NCI-H226 (cell line): ENCODE measurements at regions not wholly inside any gene's neighbourhood (a gene's known extent, or its start where the extent isn't known, plus 50 kb on each side); places are given as distances from the start of the nearest gene placed in this dataset.

Experiments
- DNase-seq: peaks from one replicate; pipeline ENCODE4 v3.0.0-alpha.2; 2015

DNA sequence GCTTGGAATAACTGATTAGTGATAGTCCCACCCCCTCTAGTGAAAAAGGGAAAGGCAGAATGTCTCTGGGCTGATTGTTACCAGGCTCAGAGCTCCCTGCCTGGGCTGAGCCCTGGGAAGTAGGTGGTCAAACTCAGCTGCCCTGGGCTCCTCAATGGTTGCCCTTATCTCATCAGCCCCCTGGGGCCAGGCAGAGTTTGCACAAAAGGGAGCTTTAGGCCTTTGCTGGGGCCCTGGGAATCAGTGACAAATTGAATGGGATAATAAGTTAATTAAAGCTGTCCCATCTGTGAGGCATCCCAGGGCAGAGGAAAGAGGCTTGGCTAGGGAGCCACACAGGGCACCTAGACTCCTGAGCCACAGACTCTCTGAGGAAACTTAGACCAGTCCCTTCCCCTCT lies 89.0 kb downstream of the EFNB1 start:
- no peak for DNase-seq

DNA sequence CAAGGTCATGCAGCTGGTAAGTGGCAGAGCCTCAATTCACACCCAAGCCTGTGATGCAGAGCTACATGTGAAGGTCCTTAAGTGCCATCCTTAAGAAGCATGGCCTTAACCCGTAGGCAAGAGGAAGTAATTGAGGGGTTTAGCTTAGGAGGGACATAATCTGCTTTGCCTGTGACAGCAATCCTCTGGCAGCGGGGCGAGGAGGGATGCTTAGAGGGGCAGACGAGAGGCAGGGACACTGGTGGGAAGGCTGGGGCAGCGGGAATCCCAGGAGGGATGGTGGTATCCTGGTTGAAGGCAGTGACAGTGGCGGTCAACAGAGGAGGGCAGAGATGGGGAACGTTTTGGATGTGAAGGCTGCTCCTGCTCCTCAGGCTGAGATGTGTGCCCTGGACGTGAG lies 88.1 kb downstream of the EFNB1 start:
- DNase-seq = no peak

- DNase-seq = no peak
Observed at GRCh38 chrX:68915778-68916177, 87.0 kb downstream of the EFNB1 start.

GRCh38 chrX:68914479-68914946 lies 85.7 kb downstream of the EFNB1 start:
- DNase-seq = no peak

- DNase-seq = no peak
Observed at GRCh38 chrX:68913249-68913547, 84.4 kb downstream of the EFNB1 start.

- no peak for DNase-seq
Observed at GRCh38 chrX:68912113-68912512, 83.3 kb downstream of the EFNB1 start.

GRCh38 chrX:68910731-68911428 lies 82.1 kb downstream of the EFNB1 start:
- DNase-seq = no peak

DNA sequence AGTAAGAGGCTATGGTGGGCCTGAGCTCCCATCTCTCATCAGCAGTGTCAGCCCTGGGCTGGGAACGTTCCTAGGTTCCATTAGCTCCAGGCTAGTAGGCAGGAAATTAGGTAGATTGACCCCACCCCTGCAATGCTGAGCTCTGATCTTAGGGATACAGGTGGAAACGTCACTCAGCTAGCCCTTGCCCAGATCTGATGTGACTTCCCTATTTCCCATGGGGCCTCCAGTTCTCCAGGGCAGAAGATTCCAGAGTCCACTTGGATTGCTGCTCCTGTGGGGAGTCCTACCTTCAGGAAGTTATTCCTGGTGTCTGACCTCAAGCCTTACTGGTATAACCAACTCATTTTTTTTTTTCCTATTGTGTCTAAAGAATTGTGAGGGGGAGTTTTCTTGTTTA lies 81.1 kb downstream of the EFNB1 start:
- DNase-seq = no peak

DNA sequence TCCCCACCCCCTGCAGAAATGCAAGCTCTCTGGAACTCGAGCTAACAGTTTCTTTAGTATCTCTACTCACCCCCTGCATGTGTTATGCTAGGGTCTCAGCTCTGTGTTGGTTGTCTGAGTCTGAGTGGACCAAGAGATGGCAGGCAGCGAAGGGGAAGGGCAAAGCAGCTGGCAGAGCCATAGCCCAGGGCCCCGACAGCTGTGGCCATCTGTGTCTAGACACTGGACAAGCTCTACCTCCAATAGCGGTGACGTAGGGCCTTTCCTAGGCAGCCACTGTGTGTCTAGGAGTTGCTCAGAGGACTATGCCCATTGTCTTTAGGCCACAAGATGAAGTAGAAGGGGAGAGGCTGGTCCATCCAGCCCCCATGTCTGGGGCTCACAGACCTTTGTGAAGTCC lies 79.2 kb downstream of the EFNB1 start:
- no peak for DNase-seq

GRCh38 chrX:68902706-68903504 lies 74.1 kb downstream of the EFNB1 start:
- no peak for DNase-seq

GRCh38 chrX:68901519-68901918 lies 72.7 kb downstream of the EFNB1 start:
- DNase-seq = no peak

DNA sequence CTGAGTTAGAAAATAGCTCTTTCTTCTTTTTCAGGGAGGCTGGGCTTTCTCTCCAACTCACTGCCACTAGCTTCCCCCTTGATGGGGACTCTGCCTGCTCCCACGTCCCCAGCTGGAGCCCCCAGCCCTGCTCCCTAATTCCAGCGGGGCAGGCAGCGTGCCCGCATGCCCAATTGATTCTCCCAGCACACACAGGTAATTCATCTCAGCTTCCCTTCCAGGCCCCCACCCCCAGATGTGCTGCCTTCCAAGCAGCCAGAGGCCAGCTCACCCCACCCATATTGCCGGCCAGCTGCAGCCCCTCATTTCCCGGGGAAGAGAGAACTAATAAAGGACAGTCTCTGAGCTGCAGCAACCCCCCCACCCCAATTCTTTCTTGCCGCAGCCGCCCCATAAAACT lies 69.8 kb downstream of the EFNB1 start:
- DNase-seq = no peak

GRCh38 chrX:68897118-68897945 lies 68.5 kb downstream of the EFNB1 start:
- no peak for DNase-seq

GRCh38 chrX:68896581-68896980 lies 67.8 kb downstream of the EFNB1 start:
- DNase-seq = no peak

- DNase-seq = no peak
Observed at GRCh38 chrX:68895778-68896177, 67.0 kb downstream of the EFNB1 start.

GRCh38 chrX:68895341-68895755 lies 66.5 kb downstream of the EFNB1 start:
- DNase-seq = peak; percentile 35

GRCh38 chrX:68894513-68895340 lies 65.9 kb downstream of the EFNB1 start:
- peak; percentile 44 for DNase-seq

DNA sequence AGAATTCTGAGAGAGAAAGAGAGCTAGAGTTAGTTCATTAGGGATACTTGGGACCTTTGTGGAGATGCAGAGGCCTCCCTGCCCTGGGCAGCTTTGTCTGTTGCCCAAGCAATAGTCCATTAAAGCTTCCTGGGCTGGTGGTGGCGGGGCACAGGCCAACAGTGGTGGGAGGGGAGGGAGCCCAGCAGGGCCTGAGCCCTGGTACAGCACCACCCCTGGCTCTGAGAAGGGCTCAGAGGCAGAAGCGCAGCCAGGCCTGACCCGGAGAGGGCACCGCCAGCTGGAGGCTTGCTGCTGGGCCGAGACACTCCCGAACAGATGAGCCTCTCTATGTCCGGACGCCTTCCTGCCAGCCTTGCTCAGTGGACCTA lies 65.3 kb downstream of the EFNB1 start:
- no peak for DNase-seq

DNA sequence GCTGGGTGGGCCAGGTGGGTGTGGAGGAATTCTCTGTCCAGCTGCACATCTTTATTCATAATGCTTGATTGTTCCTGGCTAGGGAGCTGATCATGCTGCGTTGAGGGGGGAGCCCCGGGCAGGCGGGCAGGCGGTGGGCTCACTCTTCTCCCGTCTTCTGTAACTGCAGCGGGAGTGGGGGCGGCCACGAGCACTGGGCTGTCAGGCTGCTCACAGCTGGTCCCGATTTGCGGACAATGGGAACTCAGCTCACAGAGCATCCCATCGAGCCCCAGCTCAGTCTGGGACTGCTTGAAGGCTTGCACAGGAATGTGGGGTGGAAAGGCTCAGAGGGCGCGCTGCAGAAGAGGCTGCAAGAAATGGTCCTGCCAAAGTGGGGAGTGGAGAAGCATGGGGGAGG lies 63.8 kb downstream of the EFNB1 start:
- DNase-seq = no peak

DNA sequence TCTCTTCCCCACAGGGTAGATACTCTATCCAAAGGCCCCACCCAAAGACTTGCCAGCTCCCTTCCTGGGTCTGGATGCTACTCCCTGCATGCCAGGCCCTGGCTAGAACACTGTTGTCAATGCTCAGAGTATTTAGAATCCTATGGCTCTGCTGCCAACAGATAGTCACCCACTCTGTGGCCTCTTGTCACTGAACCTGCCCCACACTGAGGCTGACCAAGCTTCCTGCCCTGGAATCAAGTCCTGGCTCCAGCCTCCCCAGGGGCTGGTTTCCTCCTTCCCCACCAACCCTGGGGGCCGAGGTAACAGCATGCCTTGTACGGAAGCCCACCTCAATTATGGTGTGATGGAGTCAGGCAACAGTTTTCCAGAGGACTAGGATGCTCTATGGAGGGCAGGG lies 63.3 kb downstream of the EFNB1 start:
- DNase-seq = no peak
